Heart left ventricle (tissue), 16 donors: ENCODE measurements at regions not wholly inside any gene's neighbourhood (a gene's known extent, or its start where the extent isn't known, plus 50 kb on each side); places are given as distances from the start of the nearest gene placed in this dataset.
"Not testable (repeated sequence)": the region's sequence is repeated elsewhere in the genome, so short reads cannot be mapped to it uniquely, and the experiment has no call there.

Experiments
- ATAC-seq, 4 donors: fragments of 200-7000 bp; cut with Tn5 transposase; one replicate each; pipeline ENCODE4 v1.9.1; 2020 to 2022; ENCODE audit warnings: moderate library complexity in 4 of 4, mild to moderate bottlenecking in 3 of 4, moderate number of reproducible peaks in 1 of 4
- DNase-seq, 5 donors: peaks; one replicate each; pipeline ENCODE4 v3.0.0-alpha.2; 2020
- H3K27ac ChIP-seq, 12 donors: fragments of 200-600 bp; sonication (generic) in 4 of 12; one replicate each; pipeline versions ENCODE4 v1.5.0 to v1.8.0; 2016 to 2022; ENCODE audit warnings: mild to moderate bottlenecking in 2 of 12
- H3K27me3 ChIP-seq, 9 donors: fragments of 200-600 bp; sonication (generic) in 2 of 9; one replicate each; pipeline versions ENCODE4 v1.5.1 to v1.8.0; 2016 to 2022; ENCODE audit warnings: mild to moderate bottlenecking in 3 of 9
- H3K36me3 ChIP-seq, 9 donors: fragments of 200-600 bp; sonication (generic) in 2 of 9; one replicate each; pipeline versions ENCODE4 v1.5.0 to v1.8.0; 2018 to 2022; ENCODE audit warnings: mild to moderate bottlenecking in 2 of 9
- H3K4me1 ChIP-seq, 12 donors: fragments of 200-600 bp; sonication (generic) in 4 of 12; one replicate each; pipeline versions ENCODE4 v1.5.0 to v1.8.0; 2016 to 2022; ENCODE audit warnings: mild to moderate bottlenecking in 3 of 12
- H3K4me3 ChIP-seq, 12 donors: fragments of 200-600 bp; sonication (generic) in 4 of 12; one replicate each; pipeline versions ENCODE4 v1.5.0 to v1.8.0; 2017 to 2022; ENCODE audit warnings: mild to moderate bottlenecking in 9 of 12, moderate library complexity in 4 of 12
- H3K9me3 ChIP-seq, 12 donors: fragments of 200-600 bp; sonication (generic) in 4 of 12; one replicate each; pipeline versions ENCODE4 v1.5.0 to v1.8.0; 2016 to 2022; ENCODE audit warnings: mild to moderate bottlenecking in 1 of 12
- CTCF ChIP-seq, 12 donors: fragments of 200-600 bp; sonication (generic) in 4 of 12; IDR thresholded peaks; one replicate each; pipeline versions ENCODE4 v1.5.0 to v1.8.0; 2018 to 2022; ENCODE audit warnings: antibody characterized with exemption in 12 of 12, mild to moderate bottlenecking in 5 of 12
- POLR2A ChIP-seq, 2 donors: fragments of 450-650 bp; IDR thresholded peaks; one replicate each; pipeline ENCODE4 v1.6.1; 2017; ENCODE audit warnings: antibody characterized with exemption in 2 of 2, mild to moderate bottlenecking in 2 of 2, moderate library complexity in 2 of 2
- WGBS, 4 donors: extraction: QIAGEN DNeasy Blood & Tissue Kit in 2 of 4; methylation state at CpG; one replicate each; pipeline versions ENCODE4 v1.1.5 to v1.1.7; 2013 to 2018; 5-methylcytosine and 5-hydroxymethylcytosine counted together
- intact Hi-C, 10 donors: fragments of 100-400 bp; cut with DNase I; formaldehyde crosslinking; loops; one replicate each; pipeline versions ENCODE4 v1.11.1 to v1.14.2; 2022
- donor health status: ischemic (EF 13 %, LVEDD 7.1; RV severe dilation, severe dysfunction).
- donor health status: healthy with polysubstance abuse.
- donor health status: DM: no; HTN: yes; CAD: no.
- donor health status: DM: no; HTN: no; CAD: no.
- donor health status: ischemic (EF 25% LVEDD 6.9; RV normal size, moderate dysfunction).
- donor health status: ischemic (EF 25% LVEDD 5.7; RV mildly dilated, moderate dysfunction).
- donor health status: healthy.
- donor health status: DM: yes; HTN: yes; CAD: no.
- donor health status: ischemic (EF 35%, LVEDD 5.7; RV mildly dilated, moderate dysfunction).
- donor health status: nonischemic (EF 11% LVEDD 7.7; RV severe dilation, severe dysfunction).
- donor health status: DM: yes; HTN: yes; CAD: no.
- donor health status: PGD.
- donor health status: ischemic (EF 29% LVEDD 5.4; RV normal size, mild dysfunction).
- donor health status: nonischemic (EF 23%, LVEDD 6.1; RV moderate dilation, normal function).

- no peak for DNase-seq
- no peak for TF ChIP-seq POLR2A (IDR thresholded peaks at IDR 0.05)
- no peak for TF ChIP-seq CTCF (IDR thresholded peaks at IDR 0.05)
- no peaks in the 10 kb centered on the region for H3K4me1 ChIP-seq
- H3K36me3 ChIP-seq: no peaks in the 10 kb centered on the region
- 64 to 73% (median 67%) methylated on average over 5 of the region's 5 CpGs for WGBS, 4 donors
- no peak for ATAC-seq
- no peaks in the 10 kb centered on the region for H3K27me3 ChIP-seq
- peaks cover 0 to 36% (median under 1%) of the 10 kb centered on the region in 12 donors for H3K9me3 ChIP-seq
- H3K4me3 ChIP-seq: no peak overlapping the region
- H3K27ac ChIP-seq: no peak overlapping the region
- intact Hi-C loops: no loop called here
Measured at GRCh38 chr5:100676817-100677631, 141.8 kb downstream of the FAM174A start.

- TF ChIP-seq CTCF (IDR thresholded peaks at IDR 0.05) (no peak), POLR2A (IDR thresholded peaks at IDR 0.05) (no peak)
- Histone ChIP-seq H3K36me3 (no peaks in the 10 kb centered on the region), H3K4me1 (no peaks in the 10 kb centered on the region), H3K9me3 (peaks cover 0 to 53% (median 14%) of the 10 kb centered on the region in 12 donors), H3K4me3 (no peak overlapping the region), H3K27ac (no peak overlapping the region), H3K27me3 (no peaks in the 10 kb centered on the region)
- 91 to 97% (median 93%) methylated on average over 1 of the region's 1 CpG for WGBS, 4 donors
- no peak for DNase-seq
- ATAC-seq: no peak
- intact Hi-C loops: no loop called here
Measured at GRCh38 chr5:100682625-100683024, 147.5 kb downstream of the FAM174A start.

- DNase-seq: peak in 1 of 5 donors; percentile 31
- no peak overlapping the region for H3K4me3 ChIP-seq
Measured at GRCh38 chr5:100683881-100684280, 148.7 kb downstream of the FAM174A start.

GRCh38 chr5:100685122-100685521 is 149.9 kb downstream of the FAM174A start:
- ATAC-seq, intact Hi-C loops: not testable (repeated sequence)
- 89 to 98% (median 97%) methylated on average over 2 of the region's 2 CpGs for WGBS, 4 donors

More at GRCh38 chr5:100683881-100684280, 148.7 kb downstream of the FAM174A start:
- intact Hi-C loops: no loop called here
- Histone ChIP-seq H3K27me3 (no peaks in the 10 kb centered on the region), H3K4me1 (no peaks in the 10 kb centered on the region), H3K36me3 (no peaks in the 10 kb centered on the region), H3K9me3 (peaks cover 0 to 48% (median 14%) of the 10 kb centered on the region in 12 donors), H3K27ac (no peak overlapping the region)
- no peak for ATAC-seq
- WGBS, 4 donors: 80 to 100% (median 92%) methylated on average over 3 of the region's 3 CpGs
- TF ChIP-seq POLR2A (IDR thresholded peaks at IDR 0.05): no peak
- TF ChIP-seq CTCF (IDR thresholded peaks at IDR 0.05): no peak

GRCh38 chr5:100688834-100689233 is 153.7 kb downstream of the FAM174A start:
- H3K27me3 ChIP-seq, H3K4me1 ChIP-seq, H3K27ac ChIP-seq, H3K9me3 ChIP-seq, intact Hi-C loops, ATAC-seq, H3K36me3 ChIP-seq, H3K4me3 ChIP-seq: not testable (repeated sequence)
- DNase-seq: peak in 1 of 5 donors; percentile 21
- 90 to 100% (median 96%) methylated on average over 17 to 26 of the region's 26 CpGs for WGBS, 4 donors

More at GRCh38 chr5:100685122-100685521, 149.9 kb downstream of the FAM174A start:
- not testable (repeated sequence) for H3K27ac ChIP-seq, H3K4me1 ChIP-seq, DNase-seq, H3K4me3 ChIP-seq, H3K36me3 ChIP-seq, H3K27me3 ChIP-seq
- peaks cover 0 to 36% (median 14%) of the 10 kb centered on the region in 12 donors for H3K9me3 ChIP-seq
